Astrocyte of the spinal cord (primary cell): ENCODE measurements at regions not wholly inside any gene's neighbourhood (a gene's known extent, or its start where the extent isn't known, plus 50 kb on each side); places are given as distances from the start of the nearest gene placed in this dataset.

Source experiments
- DNase-seq: peaks from one replicate; pipeline ENCODE4 v3.0.0; 2011; ENCODE audit warnings: low read depth, low spot score
- H3K4me3 ChIP-seq: 2 replicates; pipeline ENCODE4 v1.5.1; 2011; ENCODE audit warnings: low read depth, mild to moderate bottlenecking, low read length, moderate library complexity
- in situ Hi-C: cut with HindIII; loops from 2 replicates; pipeline ENCODE4 v1.10.0; 2017; ENCODE audit warnings: low sequenced_read_pairs
- TF ChIP-seq, protein P1 (sequence below): IDR thresholded peaks from 2 replicates; pipeline ENCODE4 v1.5.1; 2012; ENCODE audit warnings: low read depth, mild to moderate bottlenecking, low read length, inconsistent platforms

- in situ Hi-C loops, result no loop called here
- TF ChIP-seq, protein P1, sequence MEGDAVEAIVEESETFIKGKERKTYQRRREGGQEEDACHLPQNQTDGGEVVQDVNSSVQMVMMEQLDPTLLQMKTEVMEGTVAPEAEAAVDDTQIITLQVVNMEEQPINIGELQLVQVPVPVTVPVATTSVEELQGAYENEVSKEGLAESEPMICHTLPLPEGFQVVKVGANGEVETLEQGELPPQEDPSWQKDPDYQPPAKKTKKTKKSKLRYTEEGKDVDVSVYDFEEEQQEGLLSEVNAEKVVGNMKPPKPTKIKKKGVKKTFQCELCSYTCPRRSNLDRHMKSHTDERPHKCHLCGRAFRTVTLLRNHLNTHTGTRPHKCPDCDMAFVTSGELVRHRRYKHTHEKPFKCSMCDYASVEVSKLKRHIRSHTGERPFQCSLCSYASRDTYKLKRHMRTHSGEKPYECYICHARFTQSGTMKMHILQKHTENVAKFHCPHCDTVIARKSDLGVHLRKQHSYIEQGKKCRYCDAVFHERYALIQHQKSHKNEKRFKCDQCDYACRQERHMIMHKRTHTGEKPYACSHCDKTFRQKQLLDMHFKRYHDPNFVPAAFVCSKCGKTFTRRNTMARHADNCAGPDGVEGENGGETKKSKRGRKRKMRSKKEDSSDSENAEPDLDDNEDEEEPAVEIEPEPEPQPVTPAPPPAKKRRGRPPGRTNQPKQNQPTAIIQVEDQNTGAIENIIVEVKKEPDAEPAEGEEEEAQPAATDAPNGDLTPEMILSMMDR, result no peak
- no peak for DNase-seq
- H3K4me3 ChIP-seq, result no peak overlapping the region
These were observed 135.3 kb downstream of the ZBTB18 start for GRCh38 chr1:244186372-244186771.

DNA sequence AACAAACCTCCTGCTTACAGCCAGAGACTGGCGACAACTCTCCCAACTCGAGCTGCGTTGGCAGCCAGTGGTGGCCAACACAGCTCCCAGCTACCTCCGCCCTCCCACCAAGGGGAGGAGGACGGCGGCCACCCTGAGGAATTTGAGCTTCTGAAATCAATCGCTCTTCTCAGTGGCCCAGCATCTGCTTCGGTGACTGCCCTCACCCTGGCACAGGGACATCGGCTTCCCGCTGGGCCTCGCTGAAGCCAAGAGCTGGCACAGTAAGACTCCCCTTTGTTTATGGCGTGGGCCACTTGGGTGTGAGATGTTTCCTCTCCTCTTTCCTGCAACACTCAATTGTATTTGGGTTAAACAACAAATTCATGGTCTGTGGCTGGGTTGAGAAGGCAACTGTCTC is 136.2 kb downstream of the ZBTB18 start:
- TF ChIP-seq, protein P1, result no peak
- DNase-seq, result no peak
- in situ Hi-C loops, result no loop called here
- no peak overlapping the region for H3K4me3 ChIP-seq

GRCh38 chr1:244191581-244191980 is 140.5 kb downstream of the ZBTB18 start:
- in situ Hi-C loops, result no loop called here
- H3K4me3 ChIP-seq, result no peak overlapping the region
- TF ChIP-seq, protein P1, result no peak
- no peak for DNase-seq

DNA sequence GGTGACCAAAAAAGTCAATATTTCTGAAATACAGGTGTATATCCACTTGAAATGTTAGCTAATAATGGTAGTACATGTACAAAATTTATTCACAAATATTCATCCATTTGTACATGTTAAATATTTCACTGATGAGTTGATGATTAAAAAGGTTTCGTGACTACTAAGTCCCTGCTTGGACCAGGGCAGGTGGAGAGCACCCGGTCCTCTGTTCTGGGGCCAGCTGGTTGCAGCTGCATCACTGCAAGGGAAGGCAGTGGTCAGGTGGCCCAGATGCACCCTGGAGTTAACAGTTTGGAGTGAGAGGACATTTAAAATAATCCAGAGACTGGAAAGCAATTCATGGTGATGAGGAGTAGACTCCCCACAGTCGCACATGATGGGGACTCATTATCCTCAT is 141.2 kb downstream of the ZBTB18 start:
- no peak overlapping the region for H3K4me3 ChIP-seq
- TF ChIP-seq, protein P1, result no peak
- no peak for DNase-seq
- in situ Hi-C loops, result no loop called here

- H3K4me3 ChIP-seq, result no peak overlapping the region
- in situ Hi-C loops, result no loop called here
- TF ChIP-seq, protein P1, result no peak
- no peak for DNase-seq
These were observed 145.6 kb downstream of the ZBTB18 start for GRCh38 chr1:244196571-244197285.

DNA sequence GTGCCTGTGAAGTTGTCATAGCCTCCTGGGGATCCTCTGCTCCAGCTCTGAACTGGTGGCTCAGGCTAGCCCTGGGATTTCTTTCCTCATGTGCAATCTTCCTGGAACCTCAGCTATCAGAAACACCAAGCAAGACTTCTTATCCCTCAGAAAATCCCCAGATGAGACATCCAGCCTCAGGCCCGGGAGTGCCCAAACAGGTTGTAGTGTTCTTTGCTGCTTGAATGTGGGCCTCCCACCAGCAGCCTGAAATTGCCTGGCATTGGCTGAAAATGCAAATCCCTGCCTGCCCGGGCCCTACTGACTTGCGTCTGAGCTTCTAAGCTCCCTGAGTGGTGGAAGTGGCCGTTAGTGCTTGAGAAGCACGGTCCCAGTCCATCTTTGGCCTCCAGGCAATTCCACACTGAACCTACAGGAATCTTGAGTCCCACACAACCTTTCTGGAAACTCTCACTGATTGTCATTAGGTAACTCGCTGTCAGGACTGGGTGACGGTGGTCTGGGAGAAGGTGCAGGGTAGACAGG is 146.8 kb downstream of the ZBTB18 start:
- no peak overlapping the region for H3K4me3 ChIP-seq
- in situ Hi-C loops, result no loop called here
- DNase-seq, result no peak
- TF ChIP-seq, protein P1, result no peak
